GM12878 (cell line): ENCODE measurements at regions not wholly inside any gene's neighbourhood (a gene's known extent, or its start where the extent isn't known, plus 50 kb on each side); places are given as distances from the start of the nearest gene placed in this dataset.

Experiments
- CEBPB ChIP-seq, 2 experiments: fragments of 150-350 bp in 1 of 2; IDR thresholded peaks; 2 replicates each; pipeline ENCODE4 v1.6.1; 2012 to 2014; ENCODE audit warnings: low read depth in 2 of 2, low read length in 2 of 2, borderline replicate concordance in 1 of 2, inconsistent platforms in 1 of 2
- DPF2 ChIP-seq: fragments of 450-650 bp; IDR thresholded peaks from 2 replicates; pipeline ENCODE4 v1.6.1; 2017; ENCODE audit warnings: mild to moderate bottlenecking
- FOS ChIP-seq: IDR thresholded peaks from 3 replicates; pipeline ENCODE4 v1.6.1; 2011; ENCODE audit warnings: borderline replicate concordance; ENCODE audit not compliant: insufficient read length; ENCODE audit errors: extremely low read depth
- MTA2 ChIP-seq: fragments of 450-650 bp; IDR thresholded peaks from 2 replicates; pipeline ENCODE4 v1.6.1; 2016; ENCODE audit warnings: low read depth, mild to moderate bottlenecking, moderate library complexity
- POLR2A ChIP-seq: IDR thresholded peaks from 2 replicates; pipeline ENCODE4 v1.6.1; 2011; ENCODE audit warnings: low read depth, mild to moderate bottlenecking, low read length
- YY1 ChIP-seq: IDR thresholded peaks from 2 replicates; pipeline ENCODE4 v1.6.1; 2011; ENCODE audit warnings: low read depth, mild to moderate bottlenecking, low read length
- TF ChIP-seq, protein P1 (sequence below): IDR thresholded peaks from 2 replicates; pipeline ENCODE4 v1.6.1; 2012; ENCODE audit warnings: low read depth, low read length, improper control_type of control experiment
- TF ChIP-seq, protein P2 (sequence below), 3 experiments: IDR thresholded peaks in 2 of 3; conservative IDR thresholded peaks in 1 of 3; 2 replicates each; pipeline ENCODE4 v1.5.1; 2011; ENCODE audit warnings: low read depth in 3 of 3, low read length in 3 of 3, mild to moderate bottlenecking in 3 of 3, control low read depth in 2 of 3, moderate library complexity in 2 of 3, inconsistent platforms in 1 of 3, mixed read lengths in 1 of 3; ENCODE audit not compliant: control insufficient read depth in 2 of 3, insufficient read depth in 1 of 3; ENCODE audit errors: extremely low read depth in 1 of 3
- TF ChIP-seq, protein P3 (sequence below): IDR thresholded peaks from 2 replicates; pipeline ENCODE4 v1.6.1; 2011; ENCODE audit warnings: mild to moderate bottlenecking, low read depth, low read length, moderate library complexity; ENCODE audit not compliant: insufficient replicate concordance
- TF ChIP-seq, protein P4 (sequence below): fragments of 450-650 bp; IDR thresholded peaks from 2 replicates; pipeline ENCODE4 v1.6.1; 2017; ENCODE audit warnings: low read depth, mild to moderate bottlenecking, moderate library complexity

DNA sequence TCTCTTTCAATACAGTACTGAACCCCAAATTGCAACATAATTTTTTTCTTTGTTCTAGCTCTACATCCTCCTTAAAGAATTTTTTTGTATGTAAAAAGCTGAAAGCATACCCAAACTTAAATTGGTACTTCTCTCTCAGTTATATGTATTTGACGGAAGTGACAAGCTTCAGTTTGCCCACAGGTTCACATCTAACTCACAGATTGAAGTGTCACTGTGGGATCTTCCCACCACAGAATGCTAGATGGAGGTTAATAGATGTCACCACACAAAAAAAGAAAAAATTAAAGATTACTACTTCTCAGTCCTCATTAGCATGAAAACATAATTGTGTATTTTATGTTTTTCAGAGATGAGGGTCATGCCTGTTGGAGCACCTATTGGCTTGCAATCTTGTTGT, 150.9 kb upstream of the GHITM start:
- no peak for TF ChIP-seq YY1
- TF ChIP-seq, protein P1, sequence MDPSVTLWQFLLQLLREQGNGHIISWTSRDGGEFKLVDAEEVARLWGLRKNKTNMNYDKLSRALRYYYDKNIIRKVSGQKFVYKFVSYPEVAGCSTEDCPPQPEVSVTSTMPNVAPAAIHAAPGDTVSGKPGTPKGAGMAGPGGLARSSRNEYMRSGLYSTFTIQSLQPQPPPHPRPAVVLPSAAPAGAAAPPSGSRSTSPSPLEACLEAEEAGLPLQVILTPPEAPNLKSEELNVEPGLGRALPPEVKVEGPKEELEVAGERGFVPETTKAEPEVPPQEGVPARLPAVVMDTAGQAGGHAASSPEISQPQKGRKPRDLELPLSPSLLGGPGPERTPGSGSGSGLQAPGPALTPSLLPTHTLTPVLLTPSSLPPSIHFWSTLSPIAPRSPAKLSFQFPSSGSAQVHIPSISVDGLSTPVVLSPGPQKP: no peak
- TF ChIP-seq CEBPB (IDR thresholded peaks at IDR 0.05; ENCODE audit: borderline replicate concordance in 1 of 2, low read depth in 2 of 2, low read length in 2 of 2): no peak
- no peak for TF ChIP-seq MTA2
- TF ChIP-seq POLR2A: no peak
- TF ChIP-seq, protein P2, sequence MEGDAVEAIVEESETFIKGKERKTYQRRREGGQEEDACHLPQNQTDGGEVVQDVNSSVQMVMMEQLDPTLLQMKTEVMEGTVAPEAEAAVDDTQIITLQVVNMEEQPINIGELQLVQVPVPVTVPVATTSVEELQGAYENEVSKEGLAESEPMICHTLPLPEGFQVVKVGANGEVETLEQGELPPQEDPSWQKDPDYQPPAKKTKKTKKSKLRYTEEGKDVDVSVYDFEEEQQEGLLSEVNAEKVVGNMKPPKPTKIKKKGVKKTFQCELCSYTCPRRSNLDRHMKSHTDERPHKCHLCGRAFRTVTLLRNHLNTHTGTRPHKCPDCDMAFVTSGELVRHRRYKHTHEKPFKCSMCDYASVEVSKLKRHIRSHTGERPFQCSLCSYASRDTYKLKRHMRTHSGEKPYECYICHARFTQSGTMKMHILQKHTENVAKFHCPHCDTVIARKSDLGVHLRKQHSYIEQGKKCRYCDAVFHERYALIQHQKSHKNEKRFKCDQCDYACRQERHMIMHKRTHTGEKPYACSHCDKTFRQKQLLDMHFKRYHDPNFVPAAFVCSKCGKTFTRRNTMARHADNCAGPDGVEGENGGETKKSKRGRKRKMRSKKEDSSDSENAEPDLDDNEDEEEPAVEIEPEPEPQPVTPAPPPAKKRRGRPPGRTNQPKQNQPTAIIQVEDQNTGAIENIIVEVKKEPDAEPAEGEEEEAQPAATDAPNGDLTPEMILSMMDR (IDR thresholded peaks at IDR 0.05 in 2 of 3, conservative IDR thresholded peaks at IDR 0.05 in 1 of 3; ENCODE audit: control insufficient read depth in 2 of 3, extremely low read depth in 1 of 3, insufficient read depth in 1 of 3, low read depth in 3 of 3, low read length in 3 of 3): no peak
- TF ChIP-seq, protein P3, sequence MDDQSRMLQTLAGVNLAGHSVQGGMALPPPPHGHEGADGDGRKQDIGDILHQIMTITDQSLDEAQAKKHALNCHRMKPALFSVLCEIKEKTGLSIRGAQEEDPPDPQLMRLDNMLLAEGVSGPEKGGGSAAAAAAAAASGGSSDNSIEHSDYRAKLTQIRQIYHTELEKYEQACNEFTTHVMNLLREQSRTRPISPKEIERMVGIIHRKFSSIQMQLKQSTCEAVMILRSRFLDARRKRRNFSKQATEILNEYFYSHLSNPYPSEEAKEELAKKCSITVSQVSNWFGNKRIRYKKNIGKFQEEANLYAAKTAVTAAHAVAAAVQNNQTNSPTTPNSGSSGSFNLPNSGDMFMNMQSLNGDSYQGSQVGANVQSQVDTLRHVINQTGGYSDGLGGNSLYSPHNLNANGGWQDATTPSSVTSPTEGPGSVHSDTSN: no peak
- TF ChIP-seq FOS: no peak
- no peak for TF ChIP-seq DPF2
- TF ChIP-seq, protein P4, sequence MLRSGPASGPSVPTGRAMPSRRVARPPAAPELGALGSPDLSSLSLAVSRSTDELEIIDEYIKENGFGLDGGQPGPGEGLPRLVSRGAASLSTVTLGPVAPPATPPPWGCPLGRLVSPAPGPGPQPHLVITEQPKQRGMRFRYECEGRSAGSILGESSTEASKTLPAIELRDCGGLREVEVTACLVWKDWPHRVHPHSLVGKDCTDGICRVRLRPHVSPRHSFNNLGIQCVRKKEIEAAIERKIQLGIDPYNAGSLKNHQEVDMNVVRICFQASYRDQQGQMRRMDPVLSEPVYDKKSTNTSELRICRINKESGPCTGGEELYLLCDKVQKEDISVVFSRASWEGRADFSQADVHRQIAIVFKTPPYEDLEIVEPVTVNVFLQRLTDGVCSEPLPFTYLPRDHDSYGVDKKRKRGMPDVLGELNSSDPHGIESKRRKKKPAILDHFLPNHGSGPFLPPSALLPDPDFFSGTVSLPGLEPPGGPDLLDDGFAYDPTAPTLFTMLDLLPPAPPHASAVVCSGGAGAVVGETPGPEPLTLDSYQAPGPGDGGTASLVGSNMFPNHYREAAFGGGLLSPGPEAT: no peak
